ENCODE measurements at regions not wholly inside any gene's neighbourhood (a gene's known extent, or its start where the extent isn't known, plus 50 kb on each side); places are given as distances from the start of the nearest gene placed in this dataset.
"Not testable (repeated sequence)": the region's sequence is repeated elsewhere in the genome, so short reads cannot be mapped to it uniquely, and the experiment has no call there.

DNA sequence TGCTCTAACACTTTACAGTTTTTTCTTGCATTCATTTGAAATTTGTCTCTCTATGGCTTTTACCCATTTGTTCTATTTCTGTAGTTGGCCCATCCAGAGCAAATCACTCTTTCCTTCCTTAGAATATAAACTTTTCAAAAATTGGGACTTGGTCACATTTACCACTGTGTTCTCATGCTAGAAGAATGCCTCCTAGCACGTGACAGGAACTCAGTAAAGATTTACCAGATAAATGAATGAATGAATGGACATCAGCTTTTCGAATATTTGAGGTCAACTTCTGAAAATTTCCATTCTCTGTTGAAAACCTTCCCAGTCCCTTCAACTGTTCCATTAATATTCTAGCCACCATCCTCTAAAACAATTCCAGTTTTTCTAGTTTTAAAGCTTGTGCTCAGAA lies 294.5 kb downstream of the CD83 start:
- H3K36me3 Mint-ChIP-seq (ENCODE audit: low read depth): no peaks in the 10 kb centered on the region
- ATAC-seq: no peak
- ChIA-PET CTCF (interaction anchor here (1.1 kb wide), 1 partner anchor 8 kb away, joined by 3 read pairs; no protein-coding TSS in a partner anchor), POLR2A (no interaction called here)
- TF ChIP-seq, protein P1, sequence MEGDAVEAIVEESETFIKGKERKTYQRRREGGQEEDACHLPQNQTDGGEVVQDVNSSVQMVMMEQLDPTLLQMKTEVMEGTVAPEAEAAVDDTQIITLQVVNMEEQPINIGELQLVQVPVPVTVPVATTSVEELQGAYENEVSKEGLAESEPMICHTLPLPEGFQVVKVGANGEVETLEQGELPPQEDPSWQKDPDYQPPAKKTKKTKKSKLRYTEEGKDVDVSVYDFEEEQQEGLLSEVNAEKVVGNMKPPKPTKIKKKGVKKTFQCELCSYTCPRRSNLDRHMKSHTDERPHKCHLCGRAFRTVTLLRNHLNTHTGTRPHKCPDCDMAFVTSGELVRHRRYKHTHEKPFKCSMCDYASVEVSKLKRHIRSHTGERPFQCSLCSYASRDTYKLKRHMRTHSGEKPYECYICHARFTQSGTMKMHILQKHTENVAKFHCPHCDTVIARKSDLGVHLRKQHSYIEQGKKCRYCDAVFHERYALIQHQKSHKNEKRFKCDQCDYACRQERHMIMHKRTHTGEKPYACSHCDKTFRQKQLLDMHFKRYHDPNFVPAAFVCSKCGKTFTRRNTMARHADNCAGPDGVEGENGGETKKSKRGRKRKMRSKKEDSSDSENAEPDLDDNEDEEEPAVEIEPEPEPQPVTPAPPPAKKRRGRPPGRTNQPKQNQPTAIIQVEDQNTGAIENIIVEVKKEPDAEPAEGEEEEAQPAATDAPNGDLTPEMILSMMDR (IDR thresholded peaks at IDR 0.05): no peak
- H3K27me3 Mint-ChIP-seq: no peaks in the 10 kb centered on the region
- intact Hi-C loops (cut with micrococcal nuclease): no loop called here
- no peaks in the 10 kb centered on the region for H3K9me3 Mint-ChIP-seq
- no peaks in the 10 kb centered on the region for H3K4me1 Mint-ChIP-seq (ENCODE audit: low read depth)
- no peak for DNase-seq
- H3K4me3 Mint-ChIP-seq: no peak overlapping the region
- H3K27ac Mint-ChIP-seq: no peak overlapping the region

DNA sequence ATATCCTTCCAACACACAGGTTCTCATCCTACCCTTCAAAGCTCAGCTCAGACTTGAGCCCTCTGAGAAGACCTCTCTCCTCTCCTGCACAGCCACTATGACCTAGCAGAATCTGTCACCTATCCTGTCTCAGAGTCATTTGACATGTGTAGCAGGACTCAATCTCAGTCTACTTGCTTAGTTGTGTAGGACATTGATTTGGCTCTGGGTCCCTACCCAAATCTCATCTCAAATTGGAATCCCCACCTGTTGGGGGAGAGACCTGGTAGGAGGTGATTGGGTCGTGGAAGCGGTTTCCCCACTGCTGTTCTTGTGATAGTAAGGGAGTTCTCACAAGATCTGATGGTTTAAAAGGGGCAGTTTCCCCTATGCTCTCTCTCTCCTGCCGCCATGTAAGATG lies 297.9 kb downstream of the CD83 start:
- intact Hi-C loops (cut with micrococcal nuclease): no loop called here
- ATAC-seq (no peak), DNase-seq (no peak)
- ChIA-PET CTCF (no interaction called here), POLR2A (interaction anchor here (1.5 kb wide), 1 partner anchor 9 kb away, joined by 5 read pairs; no protein-coding TSS in a partner anchor)
- no peaks in the 10 kb centered on the region for H3K27me3 Mint-ChIP-seq
- H3K36me3 Mint-ChIP-seq (ENCODE audit: low read depth): no peaks in the 10 kb centered on the region
- TF ChIP-seq, protein P1 (IDR thresholded peaks at IDR 0.05): no peak
- no peak overlapping the region for H3K4me3 Mint-ChIP-seq
- H3K27ac Mint-ChIP-seq: no peak overlapping the region
- H3K4me1 Mint-ChIP-seq (ENCODE audit: low read depth): no peaks in the 10 kb centered on the region
- peaks cover 2% of the 10 kb centered on the region for H3K9me3 Mint-ChIP-seq

DNA sequence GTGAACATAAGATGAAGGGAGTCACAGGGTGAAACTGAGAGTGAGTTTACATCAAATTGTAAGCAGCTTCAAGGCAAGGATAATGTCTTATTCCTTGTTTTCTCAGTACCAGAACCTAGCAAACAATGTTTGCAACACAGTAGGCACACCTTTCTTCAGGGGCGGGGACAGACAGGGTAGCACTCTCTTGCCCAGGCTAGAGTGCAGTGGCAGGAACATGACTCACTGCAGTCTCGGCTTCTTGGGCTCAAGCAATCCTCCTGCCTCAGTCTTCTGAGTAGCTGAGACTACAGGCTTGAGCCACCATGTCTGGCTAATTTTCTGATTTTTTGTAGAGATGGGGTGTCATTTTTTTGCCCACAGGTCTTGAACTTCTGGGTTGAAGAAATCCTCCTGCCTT lies 299.8 kb downstream of the CD83 start:
- no peaks in the 10 kb centered on the region for H3K36me3 Mint-ChIP-seq (ENCODE audit: low read depth)
- no peak overlapping the region for H3K27ac Mint-ChIP-seq
- CTCF ChIA-PET: no interaction called here
- peaks cover 2% of the 10 kb centered on the region for H3K9me3 Mint-ChIP-seq
- no peak for ATAC-seq
- no peaks in the 10 kb centered on the region for H3K27me3 Mint-ChIP-seq
- TF ChIP-seq, protein P1 (IDR thresholded peaks at IDR 0.05): no peak
- intact Hi-C loops (cut with micrococcal nuclease): no loop called here
- POLR2A ChIA-PET: no interaction called here
- no peak for DNase-seq
- H3K4me3 Mint-ChIP-seq: no peak overlapping the region
- no peaks in the 10 kb centered on the region for H3K4me1 Mint-ChIP-seq (ENCODE audit: low read depth)

DNA sequence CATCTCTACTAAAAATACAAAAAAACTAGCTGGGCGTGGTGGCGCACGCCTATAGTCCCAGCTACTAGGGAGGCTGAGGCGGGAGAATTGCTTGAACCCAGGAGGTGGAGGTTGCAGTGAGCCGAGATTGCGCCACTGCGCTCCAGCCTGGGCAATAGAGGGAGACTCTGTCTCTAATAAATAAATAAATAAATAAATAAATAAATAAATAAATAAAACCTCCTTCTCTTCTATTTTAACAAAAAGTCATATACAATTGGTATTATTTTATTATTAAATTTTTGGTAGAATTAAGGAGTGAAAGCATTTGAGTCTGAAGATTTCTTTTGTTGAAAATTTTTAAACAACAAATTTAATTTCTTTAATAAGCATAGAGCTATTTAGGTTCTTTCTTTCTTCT lies 301.7 kb downstream of the CD83 start:
- H3K4me1 Mint-ChIP-seq (ENCODE audit: low read depth); H3K9me3 Mint-ChIP-seq; CTCF ChIA-PET; H3K27ac Mint-ChIP-seq; H3K36me3 Mint-ChIP-seq (ENCODE audit: low read depth); H3K27me3 Mint-ChIP-seq; intact Hi-C loops (cut with micrococcal nuclease); DNase-seq; H3K4me3 Mint-ChIP-seq; ATAC-seq: not testable (repeated sequence)
- POLR2A ChIA-PET: interaction anchor here (0.6 kb wide), 1 partner anchor 701 kb away, joined by 3 read pairs; no protein-coding TSS in a partner anchor

DNA sequence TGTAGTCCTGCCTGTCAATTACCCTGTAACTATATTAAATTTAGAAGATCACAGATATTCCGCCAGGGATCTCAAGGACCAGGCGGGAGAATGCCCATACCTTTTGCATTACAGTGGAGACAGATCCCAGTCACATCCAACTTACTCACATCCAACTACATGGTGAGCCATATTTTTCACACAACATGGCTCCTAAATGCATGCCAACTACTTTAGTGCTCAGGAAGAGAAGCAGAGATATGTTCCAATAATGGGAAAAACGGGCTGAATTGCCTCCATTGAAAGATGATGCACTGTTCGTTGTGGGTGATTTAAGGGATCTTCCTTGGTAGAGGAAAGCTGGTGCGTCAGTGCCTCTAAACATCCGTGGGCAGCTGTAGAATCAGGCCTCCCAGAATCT lies 304.5 kb downstream of the CD83 start:
- no peak overlapping the region for H3K4me3 Mint-ChIP-seq
- TF ChIP-seq, protein P1 (IDR thresholded peaks at IDR 0.05): no peak
- intact Hi-C loops (cut with micrococcal nuclease): no loop called here
- ATAC-seq (no peak), DNase-seq (no peak)
- CTCF ChIA-PET: no interaction called here
- H3K4me1 Mint-ChIP-seq (ENCODE audit: low read depth): peaks cover 17% of the 10 kb centered on the region
- no peak overlapping the region for H3K27ac Mint-ChIP-seq
- H3K27me3 Mint-ChIP-seq: no peaks in the 10 kb centered on the region
- H3K36me3 Mint-ChIP-seq (ENCODE audit: low read depth): no peaks in the 10 kb centered on the region
- H3K9me3 Mint-ChIP-seq: peaks cover 2% of the 10 kb centered on the region
- POLR2A ChIA-PET: interaction anchor here (0.6 kb wide), 1 partner anchor 827 kb away, joined by 3 read pairs; no protein-coding TSS in a partner anchor

DNA sequence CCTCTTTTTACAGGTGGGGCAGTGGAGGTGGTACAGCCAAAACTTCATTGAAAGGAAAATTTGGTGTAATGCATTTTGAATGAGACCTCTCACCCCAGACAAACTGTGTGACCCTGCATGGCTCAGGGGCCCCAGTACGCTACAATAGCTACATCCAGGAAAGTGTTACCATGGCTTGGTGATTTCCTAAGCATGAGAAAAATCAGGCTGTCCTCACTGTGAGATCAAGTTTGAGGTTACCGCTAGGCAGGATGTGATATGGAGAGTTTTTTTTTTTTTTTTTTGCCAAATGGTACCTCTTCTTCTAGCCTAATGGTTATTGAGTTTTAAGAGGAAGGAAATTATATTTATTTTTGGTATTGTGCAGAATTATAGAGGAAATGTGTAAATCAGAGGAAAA lies 305.3 kb downstream of the CD83 start:
- H3K9me3 Mint-ChIP-seq: peaks cover under 1% of the 10 kb centered on the region
- H3K4me3 Mint-ChIP-seq: no peak overlapping the region
- TF ChIP-seq, protein P1 (IDR thresholded peaks at IDR 0.05): no peak
- H3K36me3 Mint-ChIP-seq (ENCODE audit: low read depth): no peaks in the 10 kb centered on the region
- ATAC-seq (no peak), DNase-seq (no peak)
- ChIA-PET CTCF (no interaction called here), POLR2A (no interaction called here)
- intact Hi-C loops (cut with micrococcal nuclease): no loop called here
- no peaks in the 10 kb centered on the region for H3K27me3 Mint-ChIP-seq
- H3K27ac Mint-ChIP-seq: no peak overlapping the region
- peaks cover 17% of the 10 kb centered on the region for H3K4me1 Mint-ChIP-seq (ENCODE audit: low read depth)
